COR-L47 (cell line): ENCODE measurements at regions not wholly inside any gene's neighbourhood (a gene's known extent, or its start where the extent isn't known, plus 50 kb on each side); places are given as distances from the start of the nearest gene placed in this dataset.
A peak's percentile ranks its signal among the peaks of the same experiment; 100 is the strongest.

ENCODE experiments used
- DNase-seq: peaks from one replicate; lab custom pipeline; 2025; lab: John Stamatoyannopoulos, UW

- DNase-seq, result no peak
Observed at GRCh38 chr5:116646611-116647289, 72.1 kb upstream of the SEMA6A start.

- DNase-seq, result no peak
Observed at GRCh38 chr5:116645627-116646026, 71.0 kb upstream of the SEMA6A start.

- no peak for DNase-seq
Observed at GRCh38 chr5:116640236-116640635, 65.6 kb upstream of the SEMA6A start.

- DNase-seq, result no peak
Observed at GRCh38 chr5:116637149-116637740, 62.6 kb upstream of the SEMA6A start.

GRCh38 chr5:116632890-116633289 is 58.3 kb upstream of the SEMA6A start:
- DNase-seq, result no peak

GRCh38 chr5:116631147-116631546 is 56.5 kb upstream of the SEMA6A start:
- no peak for DNase-seq

GRCh38 chr5:116629168-116629567 is 54.5 kb upstream of the SEMA6A start:
- DNase-seq, result peak; percentile 40

GRCh38 chr5:116626945-116627679 is 52.5 kb upstream of the SEMA6A start:
- DNase-seq, result no peak

GRCh38 chr5:116626272-116626723 is 51.7 kb upstream of the SEMA6A start:
- peak; percentile 88 for DNase-seq
